CD14-positive monocyte (primary cell): ENCODE measurements at regions not wholly inside any gene's neighbourhood (a gene's known extent, or its start where the extent isn't known, plus 50 kb on each side); places are given as distances from the start of the nearest gene placed in this dataset.

Source experiments
- DNase-seq, 3 donors: peaks; one replicate each; pipeline ENCODE4 v3.0.0-alpha.2; 2011 to 2022
- H2AFZ ChIP-seq: 2 replicates; pipeline ENCODE4 v1.6.0; 2012; ENCODE audit warnings: mild to moderate bottlenecking, low read depth, low read length, inconsistent platforms; ENCODE audit not compliant: insufficient read depth, poor library complexity, severe bottlenecking
- H3K27ac ChIP-seq, 2 donors: 1 replicate in 1 of 2; 2 replicates in 1 of 2; pipeline ENCODE4 v1.5.1; 2012 to 2013; ENCODE audit warnings: low read length in 2 of 2, control low read depth in 1 of 2, inconsistent platforms in 1 of 2, low read depth in 1 of 2, mild to moderate bottlenecking in 1 of 2
- H3K27me3 ChIP-seq, 2 donors: one replicate each; pipeline versions ENCODE4 v1.6.0 to v1.6.1; 2011 to 2013; ENCODE audit warnings: low read length in 2 of 2; ENCODE audit not compliant: control insufficient read depth in 2 of 2, insufficient read depth in 2 of 2
- H3K36me3 ChIP-seq, 2 donors: replicated peaks in 1 of 2; 1 replicate in 1 of 2; 2 replicates in 1 of 2; pipeline versions ENCODE4 v1.5.1 to v1.6.1; 2012 to 2013; ENCODE audit warnings: low read length in 2 of 2, control low read depth in 1 of 2, inconsistent platforms in 1 of 2, mild to moderate bottlenecking in 1 of 2; ENCODE audit not compliant: insufficient read depth in 2 of 2, control insufficient read depth in 1 of 2
- H3K4me1 ChIP-seq, 2 donors: 1 replicate in 1 of 2; 2 replicates in 1 of 2; pipeline versions ENCODE4 v1.5.1 to v1.6.1; 2012 to 2013; ENCODE audit warnings: low read length in 2 of 2, control low read depth in 1 of 2, inconsistent platforms in 1 of 2, mild to moderate bottlenecking in 1 of 2, moderate library complexity in 1 of 2; ENCODE audit not compliant: insufficient read depth in 2 of 2, control insufficient read depth in 1 of 2
- H3K4me2 ChIP-seq: replicated peaks from 2 replicates; pipeline ENCODE3; 2012; ENCODE audit warnings: low read length, moderate library complexity, mild to moderate bottlenecking; ENCODE audit not compliant: poor library complexity, severe bottlenecking; ENCODE audit errors: extremely low read depth
- H3K4me3 ChIP-seq, 3 experiments: fragments of 200-600 bp in 1 of 3; sonication (generic) in 1 of 3; replicated peaks in 1 of 3; 1 replicate in 2 of 3; 2 replicates in 1 of 3; pipeline ENCODE4 v1.5.1; 2011 to 2013; ENCODE audit warnings: low read length in 3 of 3, mild to moderate bottlenecking in 3 of 3, control low read depth in 2 of 3, low read depth in 2 of 3, inconsistent platforms in 1 of 3, moderate library complexity in 1 of 3
- H3K79me2 ChIP-seq: 2 replicates; pipeline ENCODE4 v1.6.0; 2012; ENCODE audit warnings: mild to moderate bottlenecking, control low read depth, inconsistent platforms, low read length, moderate library complexity; ENCODE audit not compliant: insufficient read depth
- H3K9ac ChIP-seq: 2 replicates; pipeline ENCODE4 v1.6.0; 2017; ENCODE audit warnings: low read length, mild to moderate bottlenecking; ENCODE audit not compliant: insufficient read depth, poor library complexity, severe bottlenecking
- H3K9me3 ChIP-seq, 2 donors: replicated peaks in 1 of 2; 1 replicate in 1 of 2; 2 replicates in 1 of 2; pipeline versions ENCODE4 v1.5.1 to v1.6.1; 2012 to 2013; ENCODE audit warnings: low read length in 2 of 2, control low read depth in 1 of 2; ENCODE audit not compliant: control insufficient read depth in 1 of 2, insufficient read depth in 1 of 2
- H4K20me1 ChIP-seq: 2 replicates; pipeline ENCODE4 v1.6.0; 2012; ENCODE audit warnings: mild to moderate bottlenecking, low read length, control low read depth, moderate library complexity; ENCODE audit not compliant: insufficient read depth
- H3K27ac Mint-ChIP-seq, 7 donors: one replicate each; pipeline ENCODE4 v1.8.0; 2020; ENCODE audit warnings: mild to moderate bottlenecking in 7 of 7, mixed read lengths in 7 of 7, moderate library complexity in 6 of 7, inconsistent platforms in 2 of 7
- H3K27me3 Mint-ChIP-seq, 3 donors: one replicate each; pipeline ENCODE4 v1.8.0; 2021 to 2022; ENCODE audit warnings: low read depth in 3 of 3, mild to moderate bottlenecking in 3 of 3, mixed read lengths in 3 of 3, moderate library complexity in 3 of 3, inconsistent platforms in 1 of 3
- H3K36me3 Mint-ChIP-seq, 2 donors: one replicate each; pipeline ENCODE4 v1.8.0; 2020; ENCODE audit warnings: mixed read lengths in 2 of 2, inconsistent platforms in 1 of 2, mild to moderate bottlenecking in 1 of 2
- H3K4me1 Mint-ChIP-seq: one replicate; pipeline ENCODE4 v1.8.0; 2020; ENCODE audit warnings: mild to moderate bottlenecking, mixed read lengths
- H3K4me3 Mint-ChIP-seq, 2 donors: one replicate each; pipeline ENCODE4 v1.8.0; 2020; ENCODE audit warnings: mild to moderate bottlenecking in 2 of 2, mixed read lengths in 2 of 2, moderate library complexity in 1 of 2
- H3K9me3 Mint-ChIP-seq, 7 donors: one replicate each; pipeline ENCODE4 v1.8.0; 2020 to 2022; ENCODE audit warnings: mixed read lengths in 7 of 7, mild to moderate bottlenecking in 6 of 7, moderate library complexity in 6 of 7, inconsistent platforms in 2 of 7
- CTCF ChIP-seq: fragments of 200-600 bp; IDR thresholded peaks from one replicate; pipeline ENCODE4 v1.8.0; 2022; ENCODE audit warnings: antibody characterized with exemption, mild to moderate bottlenecking
- WGBS: methylation state at CpG from one replicate; pipeline ENCODE4 v1.1.5; 2013; ENCODE audit warnings: missing lambda C conversion rate; ENCODE audit not compliant: insufficient coverage; 5-methylcytosine and 5-hydroxymethylcytosine counted together
- intact Hi-C, 2 donors: fragments of 100-400 bp; cut with micrococcal nuclease; formaldehyde crosslinking; loops; one replicate each; pipeline versions ENCODE4 v1.15.0 to v1.15.1; 2023

- H3K4me3 Mint-ChIP-seq: no peak overlapping the region
- H3K27ac Mint-ChIP-seq: no peak overlapping the region
Observed at GRCh38 chr9:31520301-31521085, 864.0 kb upstream of the ACO1 start.

GRCh38 chr9:31535651-31536050, 848.8 kb upstream of the ACO1 start:
- H3K27ac Mint-ChIP-seq: no peak overlapping the region
- Histone ChIP-seq H3K27ac (no peak overlapping the region), H3K9ac (no peak overlapping the region), H3K79me2 (no peaks in the 10 kb centered on the region), H2AFZ (no peak overlapping the region), H3K4me3 (no peak overlapping the region), H4K20me1 (no peaks in the 10 kb centered on the region), H3K4me1 (no peaks in the 10 kb centered on the region), H3K9me3 (peaks cover 5% of the 10 kb centered on the region in 2 donors), H3K4me2 (no peak overlapping the region), H3K36me3 (no peaks in the 10 kb centered on the region), H3K27me3 (no peaks in the 10 kb centered on the region)
- no peak overlapping the region for H3K4me3 Mint-ChIP-seq
- H3K9me3 Mint-ChIP-seq: peaks cover 0 to 3% (median 0%) of the 10 kb centered on the region in 7 donors
- TF ChIP-seq CTCF: no peak
- intact Hi-C loops: loop anchor here in 1 of 2 donors (10.0 kb wide), 1 partner anchor 329 kb away; no protein-coding TSS in a partner anchor
- H3K27me3 Mint-ChIP-seq: no peaks in the 10 kb centered on the region
- H3K4me1 Mint-ChIP-seq: no peaks in the 10 kb centered on the region
- H3K36me3 Mint-ChIP-seq: no peaks in the 10 kb centered on the region
- 100% methylated on average over 1 of the region's 2 CpGs for WGBS
- no peak for DNase-seq

More at GRCh38 chr9:31520301-31521085, 864.0 kb upstream of the ACO1 start:
- no peaks in the 10 kb centered on the region for H3K27me3 ChIP-seq
- DNase-seq: no peak
- no peaks in the 10 kb centered on the region for H3K36me3 ChIP-seq
- H3K4me2 ChIP-seq: no peak overlapping the region
- H3K27ac ChIP-seq: no peak overlapping the region
- no peak overlapping the region for H3K9ac ChIP-seq
- no peak overlapping the region for H3K4me3 ChIP-seq
- H2AFZ ChIP-seq: no peak overlapping the region
- TF ChIP-seq CTCF: no peak
- Mint-ChIP-seq H3K9me3 (peaks cover 0 to 15% (median 7%) of the 10 kb centered on the region in 7 donors), H3K36me3 (no peaks in the 10 kb centered on the region), H3K27me3 (no peaks in the 10 kb centered on the region), H3K4me1 (no peaks in the 10 kb centered on the region)
- H3K4me1 ChIP-seq: no peaks in the 10 kb centered on the region
- H3K9me3 ChIP-seq: peaks cover 0 to 13% of the 10 kb centered on the region in 2 donors
- 80% methylated on average over 1 of the region's 3 CpGs for WGBS
- no peaks in the 10 kb centered on the region for H4K20me1 ChIP-seq
- intact Hi-C loops: no loop called here
- H3K79me2 ChIP-seq: no peaks in the 10 kb centered on the region
